Skin of body (tissue), 1 donor: ENCODE measurements at regions not wholly inside any gene's neighbourhood (a gene's known extent, or its start where the extent isn't known, plus 50 kb on each side); places are given as distances from the start of the nearest gene placed in this dataset.
"Not testable (repeated sequence)": the region's sequence is repeated elsewhere in the genome, so short reads cannot be mapped to it uniquely, and the experiment has no call there.

ENCODE experiments used
- DNase-seq: peaks from one replicate; lab custom pipeline; 2025; lab: John Stamatoyannopoulos, UW

DNA sequence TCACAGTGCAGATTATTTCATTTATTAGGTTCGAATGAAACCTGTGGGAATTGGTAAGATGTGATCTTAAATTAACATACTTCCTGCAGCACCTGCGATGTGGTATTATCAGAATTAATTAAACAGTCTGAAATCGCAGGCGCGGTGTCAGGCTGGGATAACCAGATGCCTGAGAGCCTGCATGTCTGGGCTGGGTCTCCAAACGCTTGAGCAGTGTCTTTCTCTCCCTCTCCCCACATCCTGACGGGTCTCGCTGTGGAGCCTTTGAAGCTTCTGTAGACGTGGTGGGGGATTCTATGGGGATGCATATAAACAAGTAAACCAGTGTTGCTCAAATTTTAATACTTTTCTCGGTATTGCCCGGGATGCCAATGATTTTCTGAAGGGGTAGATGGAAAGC is 366.2 kb upstream of the SPRED2 start:
- DNase-seq: no peak

DNA sequence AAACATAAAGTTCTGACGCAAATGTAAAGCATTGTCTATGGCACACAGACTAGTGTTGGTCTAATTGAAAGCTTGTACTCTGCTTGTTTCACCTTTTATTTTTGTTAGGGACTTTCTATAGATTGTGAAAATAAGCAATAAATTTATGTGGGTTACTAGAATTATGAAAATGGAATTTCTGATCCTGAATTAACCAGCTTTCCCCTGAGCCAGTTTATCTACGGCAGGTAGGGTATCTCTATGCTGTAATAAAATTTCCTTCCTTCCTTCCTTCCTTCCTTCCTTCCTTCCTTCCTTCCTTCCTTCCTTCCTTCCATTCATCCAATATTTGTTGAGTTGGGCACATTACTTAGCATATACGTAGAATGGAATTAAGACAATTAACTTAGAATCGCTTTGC is 362.6 kb upstream of the SPRED2 start:
- no peak for DNase-seq

DNA sequence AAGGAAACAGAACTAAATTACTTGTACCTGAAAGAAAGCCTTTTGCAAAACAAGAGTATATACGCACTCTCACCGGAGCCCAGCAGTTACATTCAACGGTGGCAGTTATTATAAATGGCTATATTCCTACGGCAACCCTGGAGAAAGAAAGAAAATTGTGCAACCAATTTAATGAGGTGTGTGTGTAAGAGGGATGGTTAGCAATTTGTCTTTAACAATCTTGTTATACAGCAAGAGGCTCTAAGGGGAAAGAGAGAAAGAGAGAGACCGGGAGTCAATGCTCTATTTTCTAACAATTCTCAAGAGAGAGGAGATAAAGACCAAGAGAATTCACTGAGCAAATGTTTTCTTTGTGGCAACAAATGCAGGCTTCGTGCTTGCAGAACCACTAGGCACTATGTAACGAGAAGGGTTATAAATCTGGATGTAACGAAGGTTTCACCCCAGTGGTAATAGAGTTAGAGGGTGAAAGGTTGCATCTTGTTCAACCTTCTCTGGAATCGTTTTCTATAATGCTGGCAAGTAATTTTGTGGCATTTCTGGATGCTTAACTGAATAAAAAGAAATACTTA is 359.1 kb upstream of the SPRED2 start:
- no peak for DNase-seq

DNA sequence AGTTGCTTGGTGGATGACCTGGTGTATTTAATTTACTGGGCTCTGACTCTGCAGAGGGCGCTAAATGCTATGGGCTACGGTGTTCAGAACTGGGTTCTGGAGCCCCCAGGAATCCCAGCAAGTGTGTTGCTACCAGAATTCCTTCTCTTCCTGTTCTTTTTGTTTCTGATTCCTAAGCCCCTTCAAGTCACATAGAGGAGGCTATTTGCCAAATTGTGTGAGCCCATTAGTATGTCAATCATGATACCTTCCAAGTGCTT is 358.2 kb upstream of the SPRED2 start:
- no peak for DNase-seq

DNA sequence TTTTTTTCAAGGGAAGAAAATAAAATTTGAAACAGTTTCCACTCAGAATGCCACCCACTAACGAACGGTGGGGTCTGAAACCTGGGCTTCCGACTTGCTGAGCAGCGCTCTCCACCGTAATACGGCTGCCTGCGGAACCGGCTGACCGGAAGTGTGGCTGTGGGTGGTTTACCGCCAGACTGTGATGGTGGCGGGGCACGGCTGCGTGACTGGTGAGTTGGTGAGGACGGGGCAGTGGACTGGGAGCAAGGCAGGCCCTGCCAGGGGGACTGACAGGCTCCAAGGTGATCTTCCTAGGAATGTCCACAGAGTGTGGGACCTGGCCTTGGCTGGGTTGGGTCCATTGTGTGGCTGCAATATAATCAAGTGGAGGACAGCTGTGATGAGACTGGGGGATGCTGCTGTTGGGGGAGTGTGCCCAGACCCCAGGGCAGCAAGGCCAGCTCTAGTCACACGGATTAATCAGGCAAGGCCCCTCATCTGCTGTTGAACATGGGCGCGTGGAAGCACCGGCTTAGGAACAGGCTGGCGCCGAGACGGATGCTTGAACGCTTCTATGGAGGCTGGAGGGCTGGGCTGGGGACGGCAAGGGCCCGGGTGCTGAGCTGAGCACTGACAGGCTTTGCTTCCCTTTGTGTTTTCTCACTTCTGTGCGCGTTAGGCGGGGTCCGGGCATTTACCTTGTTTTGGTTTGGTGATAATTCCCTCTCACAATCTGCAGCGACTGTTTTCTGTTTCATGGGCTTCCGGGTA is 357.7 kb upstream of the SPRED2 start:
- DNase-seq: no peak

DNA sequence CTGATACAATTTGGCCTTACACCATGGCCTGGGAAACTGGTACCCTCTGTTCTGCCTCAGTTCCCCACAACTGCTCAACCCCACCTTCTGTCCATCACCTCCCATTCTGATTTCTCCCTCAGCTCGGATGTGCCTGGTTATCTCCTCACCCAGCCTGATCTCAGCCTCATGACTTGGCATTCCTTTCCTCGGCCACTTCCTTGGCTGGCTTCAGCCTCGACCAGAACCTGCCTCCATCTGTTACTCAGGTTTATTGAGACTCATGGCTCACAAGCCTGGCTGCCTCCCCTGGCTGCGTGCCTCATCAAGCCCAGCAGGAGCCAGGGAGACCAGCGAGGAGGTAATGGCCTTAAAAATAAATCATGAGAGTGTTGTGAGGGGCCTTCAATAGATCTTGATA is 356.2 kb upstream of the SPRED2 start:
- no peak for DNase-seq

DNA sequence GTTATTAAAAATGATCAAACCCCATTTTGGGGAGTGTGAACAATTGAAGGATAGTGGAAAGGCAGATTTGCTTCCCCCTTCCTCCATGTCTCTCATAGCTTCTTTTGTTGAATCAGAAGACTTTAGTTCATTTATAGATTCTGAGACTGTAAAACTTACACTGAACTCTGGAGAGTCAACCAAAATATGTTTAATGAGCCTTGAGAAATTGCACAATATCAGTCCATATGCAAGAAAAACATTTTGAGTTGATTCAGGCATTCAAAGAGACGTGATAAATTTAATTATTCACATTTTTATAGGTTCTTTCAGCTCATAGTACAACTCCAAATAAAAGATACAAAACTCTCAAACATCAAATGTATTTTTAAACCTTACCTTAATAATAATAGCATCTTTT is 354.4 kb upstream of the SPRED2 start:
- DNase-seq: peak; percentile 32

DNA sequence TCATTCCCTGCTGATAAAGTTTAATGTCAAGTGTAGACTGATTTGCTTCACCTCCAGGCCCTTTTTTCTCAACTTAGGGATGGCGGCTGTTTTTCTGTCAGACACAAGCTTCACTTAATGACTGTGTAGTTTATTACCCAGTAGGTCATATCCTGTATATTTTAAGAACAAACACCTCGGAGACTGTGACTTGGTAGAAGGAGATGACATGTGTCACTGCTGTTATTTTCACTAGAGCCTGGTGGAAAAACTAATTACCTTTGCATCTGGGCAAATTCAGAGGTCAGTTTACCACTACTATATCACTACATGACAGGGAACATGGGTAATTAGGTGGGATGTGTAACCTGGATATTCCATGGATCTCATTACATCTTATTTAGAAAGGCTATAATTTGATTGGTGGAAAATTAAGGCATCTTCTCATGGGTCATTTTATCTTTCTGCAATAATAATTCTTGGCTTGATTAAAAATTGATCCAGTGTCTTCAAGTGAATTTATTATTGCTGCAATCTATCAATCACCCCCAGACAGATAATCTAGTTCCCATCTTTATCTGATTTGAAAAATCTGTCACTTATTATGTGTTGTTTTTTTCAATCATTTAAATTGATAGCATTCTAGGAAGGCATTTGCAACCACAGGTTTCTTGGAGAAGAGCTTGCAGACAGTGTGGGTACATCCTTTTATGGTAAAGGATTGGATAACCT is 353.8 kb upstream of the SPRED2 start:
- DNase-seq: no peak

DNA sequence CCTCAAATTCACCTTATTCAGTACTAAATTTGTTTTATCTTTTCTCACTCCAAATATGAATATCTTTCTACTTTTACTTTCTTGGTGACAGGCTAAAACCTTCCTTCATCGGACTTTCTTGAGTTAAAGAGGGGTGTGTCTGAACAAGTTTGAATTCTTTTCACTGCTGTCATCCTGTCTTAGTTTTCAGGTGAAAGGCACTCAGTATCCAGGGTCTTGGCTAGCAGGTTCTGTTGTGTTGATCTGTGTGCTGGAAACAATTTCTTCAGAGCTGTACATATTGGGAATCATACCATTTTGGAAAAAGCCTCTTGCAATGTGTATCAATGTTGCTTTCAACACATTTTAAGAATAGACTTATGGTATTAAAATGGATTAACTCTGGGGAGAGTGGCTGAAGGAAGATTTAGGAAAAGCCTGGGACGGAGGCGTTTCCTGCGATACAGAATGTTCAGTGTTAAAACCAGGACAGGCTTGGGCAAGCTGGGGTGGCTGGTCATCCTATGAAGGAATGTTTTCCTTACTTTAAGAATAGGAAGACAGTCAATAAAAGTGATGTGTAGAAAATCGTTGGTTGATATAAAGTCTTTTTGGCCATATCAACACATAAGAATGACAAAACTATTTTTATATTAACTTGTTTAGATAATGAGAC is 350.7 kb upstream of the SPRED2 start:
- no peak for DNase-seq

DNA sequence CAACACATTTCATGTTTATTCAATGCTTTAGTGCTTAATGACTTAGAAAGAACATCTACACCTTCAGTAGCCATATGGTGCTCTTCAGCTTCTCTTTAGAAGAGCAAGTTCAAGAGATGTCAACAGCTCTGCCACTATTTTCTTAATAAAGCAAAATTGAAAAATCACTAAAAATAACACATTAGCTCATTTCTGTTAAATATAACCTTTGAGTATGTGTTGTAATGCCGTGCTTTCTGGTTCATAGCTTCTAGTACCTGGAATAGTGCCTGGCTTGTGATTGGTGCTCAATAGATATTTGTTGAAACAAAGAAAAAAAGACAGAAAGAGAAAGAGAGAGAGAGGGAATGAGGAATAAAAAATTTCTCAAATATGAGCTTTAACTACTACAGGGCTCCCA is 349.8 kb upstream of the SPRED2 start:
- DNase-seq: no peak

DNA sequence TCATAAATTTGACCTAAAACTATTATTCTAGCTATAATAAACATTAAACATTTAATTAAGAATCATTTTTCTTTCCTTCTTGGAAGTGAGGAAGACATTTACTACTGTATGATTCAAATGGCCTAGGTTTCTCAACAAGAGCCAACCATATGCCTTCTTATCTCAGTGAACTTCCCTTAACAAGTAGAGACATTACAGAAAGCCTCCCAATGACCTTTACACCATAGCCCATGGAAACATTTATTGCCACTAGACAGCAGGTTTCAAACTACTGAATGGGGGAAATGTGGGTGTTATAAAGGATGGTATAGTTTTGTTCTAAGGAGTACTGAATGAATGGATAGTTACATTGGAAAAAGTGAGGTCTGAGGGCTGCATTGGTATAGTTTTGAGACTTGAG is 349.4 kb upstream of the SPRED2 start:
- no peak for DNase-seq

DNA sequence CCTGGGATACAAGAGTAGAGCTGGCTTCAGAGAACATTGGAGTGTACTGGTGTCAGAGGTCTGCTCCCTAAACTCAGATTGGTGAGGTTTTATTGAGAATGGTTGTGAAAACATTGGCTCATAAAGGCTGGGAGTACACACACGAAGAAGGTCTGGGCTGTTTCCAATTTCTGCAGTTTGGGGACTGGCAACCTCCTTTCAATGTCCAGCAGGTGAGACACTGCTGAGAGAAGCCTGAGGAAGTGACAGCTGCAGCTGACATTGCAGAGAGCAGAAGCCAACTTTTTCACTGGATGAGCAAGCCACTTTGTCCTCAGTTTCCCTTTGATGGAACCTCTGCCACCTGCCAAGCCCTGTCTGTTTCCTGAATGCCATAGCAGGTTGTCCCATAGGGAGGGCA is 346.6 kb upstream of the SPRED2 start:
- no peak for DNase-seq

DNA sequence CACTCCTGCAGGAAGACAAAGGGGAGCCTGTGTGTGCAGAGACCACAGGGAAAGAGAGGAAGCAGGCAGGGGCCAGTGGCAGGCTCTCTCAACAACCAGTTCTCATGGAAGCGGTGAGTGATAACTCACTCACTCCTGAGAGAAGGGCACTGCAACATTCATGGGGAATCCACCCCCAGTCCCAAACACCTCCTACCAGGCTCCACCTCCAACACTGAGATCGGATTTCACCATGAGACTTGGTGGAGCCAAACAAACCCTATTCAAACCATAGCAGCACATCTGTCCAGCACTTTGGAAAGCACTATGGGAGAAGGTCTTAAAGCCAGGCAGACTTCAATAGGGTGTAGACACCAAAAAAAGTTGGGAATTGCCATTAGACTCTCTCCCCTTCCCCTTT is 345.7 kb upstream of the SPRED2 start:
- no peak for DNase-seq

DNA sequence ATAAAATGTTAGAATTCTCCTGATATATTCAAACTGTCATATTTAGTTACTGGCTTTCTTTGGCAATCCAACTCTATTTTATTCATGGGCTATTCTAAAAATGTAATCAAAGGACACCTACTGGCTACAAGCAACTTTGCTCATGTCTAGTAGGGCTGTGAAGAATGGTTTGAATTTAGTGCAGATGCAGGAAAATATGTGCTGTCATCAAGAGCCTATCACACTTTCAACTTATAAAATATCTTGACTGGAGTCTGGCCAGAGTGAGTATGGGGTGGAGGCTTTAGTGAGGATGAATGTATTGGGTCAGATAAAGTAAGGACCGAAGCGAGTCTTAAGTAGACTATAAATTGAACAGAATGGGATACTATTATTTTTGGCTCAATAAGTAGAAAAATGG is 343.4 kb upstream of the SPRED2 start:
- DNase-seq: no peak

DNA sequence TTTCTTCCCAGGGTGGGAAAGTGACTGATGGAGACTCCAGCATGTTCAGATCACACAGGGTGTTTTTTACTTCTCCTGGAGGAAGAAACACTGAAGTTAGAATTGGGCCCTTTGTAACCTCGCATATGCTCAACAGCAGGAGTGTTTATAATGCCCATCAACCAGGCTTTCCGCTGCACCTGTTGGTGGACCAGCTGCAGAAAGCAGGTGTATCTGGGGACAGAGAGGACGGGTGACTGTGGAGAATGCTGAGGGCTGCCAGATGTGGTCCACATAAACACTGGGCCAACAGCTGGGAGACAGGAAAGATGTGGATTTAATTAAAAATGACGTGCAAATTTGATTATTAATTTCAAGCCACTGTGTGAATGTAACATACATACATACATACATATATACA is 335.5 kb upstream of the SPRED2 start:
- DNase-seq: no peak

DNA sequence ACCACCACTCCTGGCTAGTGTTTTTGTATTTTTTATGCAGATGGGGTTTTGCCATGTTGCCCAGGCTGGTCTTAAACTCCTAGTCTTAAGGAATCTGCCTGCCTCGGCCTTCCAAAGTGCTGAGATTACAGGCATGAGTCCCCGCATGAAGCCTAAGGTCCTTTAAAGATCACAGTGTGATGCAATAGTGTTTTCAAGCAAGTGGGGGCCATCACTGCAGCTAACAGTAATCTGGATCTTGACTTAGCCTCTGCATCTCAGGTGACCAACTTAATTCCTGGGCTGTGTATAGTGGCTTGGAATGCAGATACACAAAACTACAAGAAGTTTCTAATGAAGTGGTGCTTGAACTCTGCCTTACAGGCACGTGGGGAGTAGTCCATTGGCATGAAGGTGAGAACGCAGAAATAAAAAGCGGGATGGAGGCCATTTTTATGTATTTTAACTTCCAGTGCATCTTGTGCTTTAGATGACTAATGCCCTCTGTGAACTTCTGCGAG is 334.4 kb upstream of the SPRED2 start:
- DNase-seq: no peak

DNA sequence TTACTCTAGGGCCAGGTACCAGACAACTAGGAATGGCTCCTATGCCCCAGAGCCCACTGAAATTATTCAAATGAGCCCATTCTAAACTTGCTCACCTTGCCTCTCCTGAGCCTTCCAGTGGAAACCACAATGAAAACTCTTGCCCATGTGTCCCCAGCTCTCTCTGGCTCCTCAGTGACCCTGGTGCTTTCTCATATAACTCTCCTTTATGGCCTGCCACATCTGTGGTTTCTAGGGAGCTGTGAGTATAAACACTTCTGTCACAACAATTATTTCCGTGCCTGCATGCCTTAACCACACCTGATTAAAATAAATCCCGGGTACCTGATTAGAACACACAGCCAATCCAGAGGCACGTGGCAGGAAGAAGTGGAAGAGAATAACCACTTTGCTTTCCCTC is 333.0 kb upstream of the SPRED2 start:
- DNase-seq: no peak

DNA sequence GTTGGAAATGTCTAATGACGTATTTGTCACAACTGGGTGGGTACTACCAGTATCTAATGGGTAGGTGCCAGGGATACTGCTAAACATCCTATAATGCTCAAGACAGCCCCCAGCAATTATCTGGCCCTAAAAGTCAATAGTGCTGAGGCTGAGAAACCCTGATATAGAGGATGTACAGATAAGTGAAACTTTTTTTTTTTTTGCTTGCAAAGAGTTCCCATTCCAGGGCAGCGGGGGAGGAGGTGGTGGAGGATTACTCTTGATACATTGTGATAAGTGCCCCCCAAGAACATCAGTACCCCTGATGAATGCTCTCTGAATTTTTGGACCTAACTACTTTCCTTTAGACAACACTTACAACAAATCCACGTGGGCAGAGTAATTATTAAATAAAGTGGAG is 329.7 kb upstream of the SPRED2 start:
- DNase-seq: no peak

DNA sequence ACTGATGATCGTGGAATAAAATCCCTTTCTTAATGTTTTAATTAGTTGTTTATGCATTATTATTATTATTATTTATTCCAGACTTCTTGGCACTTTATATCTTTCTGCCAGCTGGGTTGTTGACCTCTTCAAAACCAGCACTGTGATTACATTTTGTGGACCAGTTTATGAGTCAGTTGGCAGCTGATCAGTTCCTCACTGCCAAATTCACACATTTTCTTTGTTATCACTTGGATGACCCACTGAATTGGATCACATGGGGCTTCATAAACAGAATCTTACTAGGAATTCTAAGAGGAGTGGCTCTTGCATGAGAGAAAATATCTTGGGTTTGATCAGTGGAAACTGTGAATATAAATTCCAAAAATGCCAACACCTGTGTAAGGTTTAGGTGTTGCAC is 321.8 kb upstream of the SPRED2 start:
- peak; percentile 73 for DNase-seq

DNA sequence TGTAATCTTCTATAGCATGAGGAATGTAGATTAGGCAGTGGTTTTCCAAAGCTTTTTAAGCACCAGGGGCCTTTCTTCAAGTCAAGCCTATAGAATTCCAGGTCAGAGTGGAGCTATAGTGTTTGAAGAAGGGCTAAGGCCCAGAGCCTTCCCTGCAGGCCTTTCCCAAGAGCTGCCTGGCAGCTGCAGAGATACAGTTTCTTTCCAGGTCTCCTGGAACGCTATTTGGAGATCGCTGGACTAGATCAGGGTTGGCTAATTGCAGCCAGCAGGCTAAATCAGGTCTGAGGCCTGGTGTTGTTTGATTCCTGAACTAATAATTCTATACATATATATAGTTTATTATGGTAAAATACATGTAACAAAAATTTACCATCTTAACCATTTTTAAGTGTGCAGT is 319.0 kb upstream of the SPRED2 start:
- no peak for DNase-seq

DNA sequence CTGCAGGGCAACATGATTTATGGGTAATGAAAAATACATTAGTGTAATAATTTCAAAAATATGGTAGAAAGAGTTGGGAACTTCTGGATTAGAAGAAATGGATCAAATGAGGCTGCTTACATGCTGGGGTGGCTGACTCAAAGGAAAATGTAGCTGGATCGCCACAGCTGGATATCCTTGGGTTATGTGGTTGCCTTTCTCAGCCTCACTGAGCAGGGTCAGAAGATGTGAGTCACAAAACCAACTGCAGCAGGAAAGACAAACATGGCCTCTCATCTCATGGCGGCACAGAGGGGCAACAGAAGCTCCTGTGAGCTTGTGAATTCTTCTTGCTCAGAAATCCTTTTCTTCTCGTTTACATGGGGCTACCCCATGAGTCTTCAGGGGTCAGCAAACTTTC is 317.1 kb upstream of the SPRED2 start:
- DNase-seq: no peak

DNA sequence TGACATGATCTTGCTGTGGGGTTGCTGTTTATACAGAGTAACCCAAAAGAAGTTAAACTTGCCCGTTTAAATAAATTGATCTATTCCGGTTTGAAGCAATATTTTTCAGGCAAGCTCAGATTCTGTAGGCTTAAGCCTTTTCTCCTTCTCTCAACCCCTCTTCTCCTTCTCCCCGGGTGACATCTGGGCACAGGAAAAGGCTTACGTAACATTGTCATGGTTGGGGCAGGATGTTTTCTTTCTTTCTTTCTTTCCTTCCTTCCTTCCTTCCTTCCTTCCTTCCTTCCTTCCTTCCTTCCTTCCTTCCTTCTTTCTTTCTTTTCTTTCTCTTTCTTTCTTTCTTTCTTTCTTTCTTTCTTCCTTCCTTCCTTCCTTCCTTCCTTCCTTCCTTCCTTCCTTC is 315.5 kb upstream of the SPRED2 start:
- DNase-seq: not testable (repeated sequence)
